ENCODE measurements at regions not wholly inside any gene's neighbourhood (a gene's known extent, or its start where the extent isn't known, plus 50 kb on each side); places are given as distances from the start of the nearest gene placed in this dataset.
"Not testable (repeated sequence)": the region's sequence is repeated elsewhere in the genome, so short reads cannot be mapped to it uniquely, and the experiment has no call there.

DNA sequence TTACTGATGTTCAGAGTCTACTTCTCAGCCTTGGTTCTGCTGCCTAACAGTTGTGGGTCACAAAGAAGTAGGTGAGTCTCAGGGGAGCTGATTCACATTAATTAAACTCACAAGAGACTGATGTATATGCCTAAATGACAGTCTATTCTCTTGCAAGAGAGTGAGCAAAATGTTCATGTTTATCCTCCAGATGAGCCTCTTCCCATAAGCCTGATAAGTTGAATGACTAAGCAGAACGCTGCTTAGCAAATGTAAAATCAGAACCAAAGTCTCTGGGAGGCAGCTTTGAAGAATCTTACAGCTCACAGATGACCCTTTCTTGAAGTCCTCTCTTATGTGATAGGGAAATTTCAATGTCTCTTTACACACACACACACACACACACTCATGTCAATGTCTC lies 1092.2 kb downstream of the TYW1 start:
- Mint-ChIP-seq H3K9me3 (peaks cover 13% of the 10 kb centered on the region), H3K36me3 (ENCODE audit: low read depth) (peaks cover 6% of the 10 kb centered on the region), H3K27me3 (ENCODE audit: low read depth) (no peaks in the 10 kb centered on the region), H3K4me3 (no peak overlapping the region), H3K4me1 (no peaks in the 10 kb centered on the region), H3K27ac (ENCODE audit: unreplicated experiment) (no peak overlapping the region)
- TF ChIP-seq, protein P1, sequence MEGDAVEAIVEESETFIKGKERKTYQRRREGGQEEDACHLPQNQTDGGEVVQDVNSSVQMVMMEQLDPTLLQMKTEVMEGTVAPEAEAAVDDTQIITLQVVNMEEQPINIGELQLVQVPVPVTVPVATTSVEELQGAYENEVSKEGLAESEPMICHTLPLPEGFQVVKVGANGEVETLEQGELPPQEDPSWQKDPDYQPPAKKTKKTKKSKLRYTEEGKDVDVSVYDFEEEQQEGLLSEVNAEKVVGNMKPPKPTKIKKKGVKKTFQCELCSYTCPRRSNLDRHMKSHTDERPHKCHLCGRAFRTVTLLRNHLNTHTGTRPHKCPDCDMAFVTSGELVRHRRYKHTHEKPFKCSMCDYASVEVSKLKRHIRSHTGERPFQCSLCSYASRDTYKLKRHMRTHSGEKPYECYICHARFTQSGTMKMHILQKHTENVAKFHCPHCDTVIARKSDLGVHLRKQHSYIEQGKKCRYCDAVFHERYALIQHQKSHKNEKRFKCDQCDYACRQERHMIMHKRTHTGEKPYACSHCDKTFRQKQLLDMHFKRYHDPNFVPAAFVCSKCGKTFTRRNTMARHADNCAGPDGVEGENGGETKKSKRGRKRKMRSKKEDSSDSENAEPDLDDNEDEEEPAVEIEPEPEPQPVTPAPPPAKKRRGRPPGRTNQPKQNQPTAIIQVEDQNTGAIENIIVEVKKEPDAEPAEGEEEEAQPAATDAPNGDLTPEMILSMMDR (conservative IDR thresholded peaks at IDR 0.05): no peak
- DNase-seq (ENCODE audit: low read depth, low spot score): no peak

DNA sequence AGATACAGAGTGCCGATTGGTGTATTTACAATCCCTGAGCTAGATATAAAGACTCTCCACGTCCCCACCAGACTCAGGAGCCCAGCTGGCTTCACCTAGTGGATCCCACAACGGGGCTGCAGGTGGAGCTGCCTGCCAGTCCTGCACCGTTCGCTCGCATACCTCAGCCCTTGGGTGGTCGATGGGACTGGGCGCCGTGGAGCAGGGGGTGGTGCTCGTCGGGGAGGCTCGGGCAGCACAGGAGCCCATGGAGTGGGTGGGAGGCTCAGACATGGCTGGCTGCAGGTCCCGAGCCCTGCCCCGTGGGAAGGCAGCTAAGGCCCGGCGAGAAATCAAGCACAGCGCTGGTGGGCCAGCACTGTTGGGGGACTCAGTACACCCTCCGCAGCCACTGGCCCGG lies 1093.6 kb downstream of the TYW1 start:
- H3K4me3 Mint-ChIP-seq; H3K27ac Mint-ChIP-seq (ENCODE audit: unreplicated experiment); H3K9me3 Mint-ChIP-seq; H3K27me3 Mint-ChIP-seq (ENCODE audit: low read depth); H3K36me3 Mint-ChIP-seq (ENCODE audit: low read depth); H3K4me1 Mint-ChIP-seq; DNase-seq (ENCODE audit: low read depth, low spot score): not testable (repeated sequence)

DNA sequence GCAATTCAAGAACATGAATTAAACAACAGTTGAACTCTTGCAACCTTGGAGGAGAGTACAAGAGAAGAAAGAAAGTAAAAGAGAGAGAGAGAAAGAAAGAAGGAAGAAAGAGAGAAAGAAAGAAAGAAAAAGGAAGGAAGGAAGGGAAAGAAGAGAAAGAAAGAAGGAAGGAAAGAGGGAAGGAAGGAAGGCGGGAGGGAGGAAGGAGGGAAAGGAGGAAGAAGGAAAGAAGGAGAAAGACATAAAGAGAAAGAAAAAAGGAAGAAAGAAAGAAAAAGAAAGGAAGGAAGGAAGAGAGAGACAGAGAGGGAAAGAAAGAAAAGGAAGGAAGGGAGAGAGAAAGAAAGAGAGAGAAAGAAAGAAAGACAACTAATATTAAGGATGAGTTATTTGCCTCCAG lies 1106.7 kb downstream of the TYW1 start:
- Mint-ChIP-seq H3K27me3 (ENCODE audit: low read depth) (no peaks in the 10 kb centered on the region), H3K36me3 (ENCODE audit: low read depth) (no peaks in the 10 kb centered on the region), H3K4me3 (no peak overlapping the region), H3K9me3 (peaks cover 3% of the 10 kb centered on the region), H3K27ac (ENCODE audit: unreplicated experiment) (no peak overlapping the region), H3K4me1 (peaks cover 5% of the 10 kb centered on the region)
- TF ChIP-seq, protein P1 (conservative IDR thresholded peaks at IDR 0.05): no peak
- no peak for DNase-seq (ENCODE audit: low read depth, low spot score)

DNA sequence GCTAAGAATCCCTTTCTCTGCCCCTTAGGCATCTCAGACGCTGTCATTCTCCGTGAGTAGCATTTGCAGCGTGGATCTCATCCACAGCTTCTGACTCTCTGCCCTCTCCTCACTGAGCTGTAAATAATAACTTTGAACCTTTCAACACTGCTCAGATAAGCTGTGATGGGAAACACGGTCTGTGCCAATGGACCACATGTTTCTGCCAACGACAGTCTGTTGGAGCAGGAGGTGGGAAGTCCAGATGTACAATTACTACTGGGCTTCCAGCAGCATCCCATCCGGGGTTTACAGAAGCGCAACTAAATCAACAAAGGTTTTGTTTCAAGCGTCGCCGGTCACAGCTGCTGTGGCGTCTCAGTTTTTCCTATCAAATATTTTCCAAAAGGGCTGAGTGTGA lies 1110.6 kb downstream of the TYW1 start:
- no peak for DNase-seq (ENCODE audit: low read depth, low spot score)
- H3K9me3 Mint-ChIP-seq: peaks cover 2% of the 10 kb centered on the region
- H3K27ac Mint-ChIP-seq (ENCODE audit: unreplicated experiment): peak overlapping the region; percentile 76
- H3K27me3 Mint-ChIP-seq (ENCODE audit: low read depth): no peaks in the 10 kb centered on the region
- no peaks in the 10 kb centered on the region for H3K4me1 Mint-ChIP-seq
- no peaks in the 10 kb centered on the region for H3K36me3 Mint-ChIP-seq (ENCODE audit: low read depth)
- TF ChIP-seq, protein P1 (conservative IDR thresholded peaks at IDR 0.05): no peak
- no peak overlapping the region for H3K4me3 Mint-ChIP-seq

DNA sequence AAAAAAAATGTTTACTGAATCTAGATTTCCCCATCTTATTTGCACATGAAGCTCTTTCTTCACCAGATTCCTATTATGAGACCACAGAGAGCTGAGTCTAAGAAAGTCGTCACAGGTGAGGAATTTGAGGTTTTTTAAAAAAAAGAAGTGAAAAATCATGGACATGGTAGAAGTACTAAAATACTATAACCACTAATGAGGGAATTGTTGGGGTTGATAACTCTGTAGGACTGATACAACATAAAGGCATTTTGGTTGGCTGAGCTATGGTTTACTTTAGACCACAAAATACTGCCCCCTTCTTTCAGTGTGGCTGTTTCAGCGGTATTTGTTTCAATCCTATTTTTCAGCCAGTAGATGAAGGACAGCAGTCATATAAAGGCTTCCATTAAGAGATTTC lies 1111.3 kb downstream of the TYW1 start:
- no peak overlapping the region for H3K27ac Mint-ChIP-seq (ENCODE audit: unreplicated experiment)
- TF ChIP-seq, protein P1 (conservative IDR thresholded peaks at IDR 0.05): no peak
- peaks cover 2% of the 10 kb centered on the region for H3K9me3 Mint-ChIP-seq

DNA sequence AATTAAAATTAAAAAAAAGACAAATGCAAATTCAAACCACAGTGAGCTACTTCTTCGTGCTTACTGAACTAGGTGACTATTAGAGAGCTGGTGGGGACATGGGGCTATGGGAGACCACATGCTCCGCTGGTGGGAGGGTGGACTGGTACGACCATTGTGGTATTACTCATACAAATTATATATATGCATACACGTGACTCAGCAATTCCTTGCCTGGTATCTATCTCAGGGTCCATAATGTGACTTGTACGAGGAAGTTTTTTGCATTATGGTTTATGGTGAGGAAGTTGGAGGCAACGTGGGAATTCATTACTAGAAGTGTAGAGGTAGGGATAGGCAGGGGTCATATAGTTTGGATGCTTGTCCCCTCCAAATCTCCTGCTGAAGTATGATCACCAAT lies 1112.7 kb downstream of the TYW1 start:
- Mint-ChIP-seq H3K4me3 (no peak overlapping the region), H3K27ac (ENCODE audit: unreplicated experiment) (no peak overlapping the region), H3K36me3 (ENCODE audit: low read depth) (no peaks in the 10 kb centered on the region), H3K4me1 (no peaks in the 10 kb centered on the region), H3K9me3 (peaks cover 2% of the 10 kb centered on the region), H3K27me3 (ENCODE audit: low read depth) (no peaks in the 10 kb centered on the region)
- DNase-seq (ENCODE audit: low read depth, low spot score): no peak
- TF ChIP-seq, protein P1 (conservative IDR thresholded peaks at IDR 0.05): no peak

More for the DNA sequence above, 1111.3 kb downstream of the TYW1 start:
- no peaks in the 10 kb centered on the region for H3K36me3 Mint-ChIP-seq (ENCODE audit: low read depth)
- H3K27me3 Mint-ChIP-seq (ENCODE audit: low read depth): no peaks in the 10 kb centered on the region
- H3K4me1 Mint-ChIP-seq: no peaks in the 10 kb centered on the region
- H3K4me3 Mint-ChIP-seq: no peak overlapping the region
- DNase-seq (ENCODE audit: low read depth, low spot score): no peak
